Upper lobe of left lung (tissue), 6 donors: ENCODE measurements at regions not wholly inside any gene's neighbourhood (a gene's known extent, or its start where the extent isn't known, plus 50 kb on each side); places are given as distances from the start of the nearest gene placed in this dataset.

Experiments used
- ATAC-seq, 2 donors: fragments of 200-7000 bp; cut with Tn5 transposase; one replicate each; pipeline ENCODE4 v1.9.1; 2022; ENCODE audit warnings: mild to moderate bottlenecking in 2 of 2, moderate library complexity in 2 of 2; ENCODE audit not compliant: low FRiP score in 2 of 2
- DNase-seq, 2 donors: peaks; one replicate each; pipeline ENCODE4 v3.0.0-alpha.2; 2019 to 2020
- H3K27ac ChIP-seq, 4 donors: fragments of 200-600 bp; sonication (generic); one replicate each; pipeline ENCODE4 v1.5.1; 2016 to 2019
- H3K27me3 ChIP-seq, 4 donors: fragments of 200-600 bp; sonication (generic); one replicate each; pipeline ENCODE4 v1.5.1; 2017 to 2019
- H3K36me3 ChIP-seq, 4 donors: fragments of 200-600 bp; sonication (generic); one replicate each; pipeline ENCODE4 v1.5.1; 2016 to 2019
- H3K4me1 ChIP-seq, 4 donors: fragments of 200-600 bp; sonication (generic); one replicate each; pipeline ENCODE4 v1.5.1; 2018 to 2019
- H3K4me3 ChIP-seq, 4 donors: fragments of 200-600 bp; sonication (generic); one replicate each; pipeline ENCODE4 v1.5.1; 2017 to 2019; ENCODE audit warnings: mild to moderate bottlenecking in 2 of 4, moderate library complexity in 1 of 4
- H3K9me3 ChIP-seq, 4 donors: fragments of 200-600 bp; sonication (generic); one replicate each; pipeline ENCODE4 v1.5.1; 2018 to 2019
- CTCF ChIP-seq, 6 experiments: fragments of 450-650 bp in 4 of 6; fragments of 200-600 bp in 2 of 6; sonication (generic) in 2 of 6; IDR thresholded peaks; one replicate each; pipeline ENCODE4 v1.5.1; 2016 to 2019; ENCODE audit warnings: antibody characterized with exemption in 6 of 6
- EP300 ChIP-seq, 4 donors: sonication (generic); formaldehyde crosslinking; IDR thresholded peaks; one replicate each; pipeline ENCODE4 v1.5.1; 2017; ENCODE audit warnings: antibody characterized with exemption in 4 of 4, control low read depth in 2 of 4
- POLR2A ChIP-seq, 4 donors: fragments of 450-650 bp; IDR thresholded peaks; one replicate each; pipeline ENCODE4 v1.5.1; 2016 to 2017; ENCODE audit warnings: antibody characterized with exemption in 4 of 4, mild to moderate bottlenecking in 2 of 4
- POLR2AphosphoS5 ChIP-seq, 2 donors: sonication (generic); formaldehyde crosslinking; IDR thresholded peaks; one replicate each; pipeline ENCODE4 v1.5.1; 2017; ENCODE audit warnings: antibody characterized with exemption in 2 of 2
- WGBS, 2 donors: methylation state at CpG; one replicate each; pipeline ENCODE4 v1.1.5; 2017 to 2018; 5-methylcytosine and 5-hydroxymethylcytosine counted together
- donor health status: DM: no; HTN: no; CAD: no; lungs with moderate emphysema.
- donor health status: DM: no; HTN: yes; CAD: no; lungs with severe emphysema.

- no peaks in the 10 kb centered on the region for H3K27me3 ChIP-seq
- no peak for ATAC-seq
- 69 to 79% methylated on average over 2 of the region's 2 CpGs for WGBS, 2 donors
These were observed 270.7 kb upstream of the MSX2 start for GRCh38 chr5:174453690-174454089.

GRCh38 chr5:174454464-174454863 is 269.9 kb upstream of the MSX2 start:
- Histone ChIP-seq H3K4me1 (no peaks in the 10 kb centered on the region), H3K27me3 (no peaks in the 10 kb centered on the region), H3K36me3 (no peaks in the 10 kb centered on the region), H3K27ac (no peak overlapping the region), H3K9me3 (peaks cover 0 to 4% (median 0%) of the 10 kb centered on the region in 4 donors), H3K4me3 (no peak overlapping the region)
- WGBS, 2 donors = 44 to 56% methylated on average over 6 of the region's 6 CpGs
- ATAC-seq (no peak), DNase-seq (no peak)
- TF ChIP-seq POLR2AphosphoS5 (IDR thresholded peaks at IDR 0.05) (no peak), EP300 (IDR thresholded peaks at IDR 0.05) (no peak), CTCF (IDR thresholded peaks at IDR 0.05) (no peak), POLR2A (IDR thresholded peaks at IDR 0.05) (no peak)

More at GRCh38 chr5:174453690-174454089, 270.7 kb upstream of the MSX2 start:
- H3K9me3 ChIP-seq = peaks cover 0 to 4% (median 0%) of the 10 kb centered on the region in 4 donors
- no peak overlapping the region for H3K4me3 ChIP-seq
- TF ChIP-seq POLR2A (IDR thresholded peaks at IDR 0.05) (no peak), EP300 (IDR thresholded peaks at IDR 0.05) (no peak), CTCF (IDR thresholded peaks at IDR 0.05) (no peak), POLR2AphosphoS5 (IDR thresholded peaks at IDR 0.05) (no peak)
- DNase-seq = no peak
- no peaks in the 10 kb centered on the region for H3K36me3 ChIP-seq
- H3K4me1 ChIP-seq = no peaks in the 10 kb centered on the region
- H3K27ac ChIP-seq = no peak overlapping the region

GRCh38 chr5:174454890-174455289 is 269.5 kb upstream of the MSX2 start:
- Histone ChIP-seq H3K36me3 (no peaks in the 10 kb centered on the region), H3K27me3 (no peaks in the 10 kb centered on the region), H3K4me3 (no peak overlapping the region), H3K4me1 (no peaks in the 10 kb centered on the region), H3K9me3 (peaks cover 0 to 4% (median 0%) of the 10 kb centered on the region in 4 donors), H3K27ac (no peak overlapping the region)
- 55 to 70% methylated on average over 3 of the region's 3 CpGs for WGBS, 2 donors
- TF ChIP-seq POLR2A (IDR thresholded peaks at IDR 0.05) (no peak), POLR2AphosphoS5 (IDR thresholded peaks at IDR 0.05) (no peak), CTCF (IDR thresholded peaks at IDR 0.05) (no peak), EP300 (IDR thresholded peaks at IDR 0.05) (no peak)
- DNase-seq = no peak
- ATAC-seq = no peak

- Histone ChIP-seq H3K9me3 (peaks cover 0 to under 1% (median 0%) of the 10 kb centered on the region in 4 donors), H3K36me3 (no peaks in the 10 kb centered on the region), H3K27ac (no peak overlapping the region), H3K4me1 (no peaks in the 10 kb centered on the region), H3K4me3 (no peak overlapping the region), H3K27me3 (no peaks in the 10 kb centered on the region)
- WGBS, 2 donors = 51 to 57% methylated on average over 4 of the region's 4 CpGs
- TF ChIP-seq CTCF (IDR thresholded peaks at IDR 0.05) = no peak
- TF ChIP-seq POLR2AphosphoS5 (IDR thresholded peaks at IDR 0.05) = no peak
- no peak for TF ChIP-seq POLR2A (IDR thresholded peaks at IDR 0.05)
- TF ChIP-seq EP300 (IDR thresholded peaks at IDR 0.05) = no peak
- no peak for DNase-seq
- ATAC-seq = no peak
These were observed 269.1 kb upstream of the MSX2 start for GRCh38 chr5:174455301-174455700.

- H3K27ac ChIP-seq = no peak overlapping the region
- no peaks in the 10 kb centered on the region for H3K36me3 ChIP-seq
- DNase-seq = no peak
- no peaks in the 10 kb centered on the region for H3K4me1 ChIP-seq
- WGBS, 2 donors = 51 to 67% methylated on average over 5 of the region's 5 CpGs
- no peaks in the 10 kb centered on the region for H3K27me3 ChIP-seq
- no peak overlapping the region for H3K4me3 ChIP-seq
- ATAC-seq = no peak
- no peaks in the 10 kb centered on the region for H3K9me3 ChIP-seq
- TF ChIP-seq CTCF (IDR thresholded peaks at IDR 0.05) (no peak), EP300 (IDR thresholded peaks at IDR 0.05) (no peak), POLR2AphosphoS5 (IDR thresholded peaks at IDR 0.05) (no peak), POLR2A (IDR thresholded peaks at IDR 0.05) (no peak)
These were observed 267.2 kb upstream of the MSX2 start for GRCh38 chr5:174457141-174457678.
